SJSA1 (cell line): ENCODE measurements at regions not wholly inside any gene's neighbourhood (a gene's known extent, or its start where the extent isn't known, plus 50 kb on each side); places are given as distances from the start of the nearest gene placed in this dataset.
"Not testable (repeated sequence)": the region's sequence is repeated elsewhere in the genome, so short reads cannot be mapped to it uniquely, and the experiment has no call there.

ENCODE experiments used
- DNase-seq, 2 experiments: peaks; one replicate each; pipeline ENCODE4 v3.0.0-alpha.2; 2015 to 2020; ENCODE audit warnings: low spot score in 2 of 2, low read depth in 1 of 2
- H3K27ac ChIP-seq: fragments of 250-450 bp; sonication (Bioruptor Pico); 2 replicates; pipeline ENCODE4 v1.5.1; 2020; ENCODE audit warnings: mild to moderate bottlenecking, moderate library complexity
- H3K27me3 ChIP-seq: fragments of 250-450 bp; sonication (Bioruptor Pico); replicated peaks from 2 replicates; pipeline ENCODE4 v1.5.1; 2020; ENCODE audit warnings: mild to moderate bottlenecking, moderate library complexity
- H3K36me3 ChIP-seq: fragments of 250-450 bp; sonication (Bioruptor Pico); 2 replicates; pipeline ENCODE4 v1.5.1; 2020; ENCODE audit warnings: mild to moderate bottlenecking
- H3K4me1 ChIP-seq: fragments of 250-450 bp; sonication (Bioruptor Pico); replicated peaks from 2 replicates; pipeline ENCODE4 v1.6.1; 2021; ENCODE audit warnings: mild to moderate bottlenecking
- H3K4me3 ChIP-seq: fragments of 250-450 bp; sonication (Bioruptor Pico); 2 replicates; pipeline ENCODE4 v1.5.1; 2020; ENCODE audit warnings: mild to moderate bottlenecking
- H3K9me3 ChIP-seq: fragments of 250-450 bp; sonication (Bioruptor Pico); replicated peaks from 2 replicates; pipeline ENCODE4 v1.5.1; 2020; ENCODE audit warnings: mild to moderate bottlenecking

DNA sequence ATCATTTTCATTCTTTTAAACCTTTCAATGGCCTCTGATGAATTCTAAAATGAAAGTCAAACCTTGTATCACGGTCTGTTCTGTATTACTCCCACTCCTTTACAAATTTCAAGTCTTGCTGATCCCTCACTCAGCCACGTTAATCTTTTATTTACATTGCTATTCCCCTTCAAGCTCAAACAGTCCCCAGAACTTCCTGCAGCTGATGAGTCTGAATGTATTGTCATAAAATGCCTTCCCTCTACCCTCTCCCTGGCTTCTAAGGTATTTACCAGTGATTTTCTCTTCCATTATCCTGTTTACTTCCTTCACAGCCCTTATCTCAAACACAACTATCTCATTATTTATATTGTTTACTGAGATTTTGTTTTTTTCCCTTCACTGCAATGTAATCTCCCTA lies 562.3 kb upstream of the C9orf72 start:
- Histone ChIP-seq H3K27me3 (no peaks in the 10 kb centered on the region), H3K4me1 (no peaks in the 10 kb centered on the region), H3K4me3 (no peak overlapping the region), H3K9me3 (no peaks in the 10 kb centered on the region), H3K27ac (no peak overlapping the region), H3K36me3 (no peaks in the 10 kb centered on the region)
- DNase-seq = no peak

DNA sequence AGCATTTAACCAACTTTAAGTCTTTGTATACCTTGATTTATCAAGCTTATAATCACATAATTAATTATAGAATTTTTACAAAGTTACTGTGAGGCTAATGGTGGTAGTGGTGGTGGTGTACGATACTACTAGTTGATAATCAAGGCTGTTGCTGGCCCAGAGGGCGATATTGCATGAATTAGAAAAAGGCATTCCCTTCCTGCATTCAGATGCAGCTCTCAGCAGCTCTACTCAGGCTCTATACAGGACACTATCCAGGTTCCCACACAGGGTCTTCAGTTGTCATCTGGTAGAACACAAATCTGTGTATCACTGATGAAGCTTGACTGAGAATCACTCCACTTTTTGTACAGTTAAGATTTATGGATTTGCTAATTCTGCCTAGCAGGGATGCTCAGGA lies 562.8 kb upstream of the C9orf72 start:
- H3K4me1 ChIP-seq = no peaks in the 10 kb centered on the region
- H3K9me3 ChIP-seq = no peaks in the 10 kb centered on the region
- DNase-seq = no peak
- H3K36me3 ChIP-seq = no peaks in the 10 kb centered on the region
- H3K4me3 ChIP-seq = no peak overlapping the region
- H3K27me3 ChIP-seq = no peaks in the 10 kb centered on the region
- no peak overlapping the region for H3K27ac ChIP-seq

DNA sequence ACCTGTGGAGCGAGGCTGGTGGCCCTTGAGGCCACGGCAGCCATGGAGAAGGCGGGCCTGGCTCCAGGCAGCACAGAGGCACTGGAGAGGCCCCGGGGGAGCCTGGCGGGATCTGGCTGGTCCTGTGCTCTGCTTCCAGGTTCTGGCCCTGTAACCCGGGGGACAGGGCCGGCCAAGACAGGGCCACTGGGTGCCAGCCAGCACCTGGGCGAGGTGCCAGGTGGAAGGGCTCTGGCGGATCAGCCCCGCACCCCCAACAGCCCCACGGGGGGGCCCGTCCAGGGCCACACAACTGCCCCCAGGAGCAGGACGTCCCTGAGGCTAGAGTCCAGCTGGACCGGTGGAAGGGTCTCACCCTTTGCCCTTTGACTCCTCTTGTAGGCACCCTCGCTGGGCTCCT lies 574.1 kb upstream of the C9orf72 start:
- H3K36me3 ChIP-seq, H3K9me3 ChIP-seq, H3K4me1 ChIP-seq, H3K27me3 ChIP-seq, H3K27ac ChIP-seq, DNase-seq, H3K4me3 ChIP-seq: not testable (repeated sequence)

DNA sequence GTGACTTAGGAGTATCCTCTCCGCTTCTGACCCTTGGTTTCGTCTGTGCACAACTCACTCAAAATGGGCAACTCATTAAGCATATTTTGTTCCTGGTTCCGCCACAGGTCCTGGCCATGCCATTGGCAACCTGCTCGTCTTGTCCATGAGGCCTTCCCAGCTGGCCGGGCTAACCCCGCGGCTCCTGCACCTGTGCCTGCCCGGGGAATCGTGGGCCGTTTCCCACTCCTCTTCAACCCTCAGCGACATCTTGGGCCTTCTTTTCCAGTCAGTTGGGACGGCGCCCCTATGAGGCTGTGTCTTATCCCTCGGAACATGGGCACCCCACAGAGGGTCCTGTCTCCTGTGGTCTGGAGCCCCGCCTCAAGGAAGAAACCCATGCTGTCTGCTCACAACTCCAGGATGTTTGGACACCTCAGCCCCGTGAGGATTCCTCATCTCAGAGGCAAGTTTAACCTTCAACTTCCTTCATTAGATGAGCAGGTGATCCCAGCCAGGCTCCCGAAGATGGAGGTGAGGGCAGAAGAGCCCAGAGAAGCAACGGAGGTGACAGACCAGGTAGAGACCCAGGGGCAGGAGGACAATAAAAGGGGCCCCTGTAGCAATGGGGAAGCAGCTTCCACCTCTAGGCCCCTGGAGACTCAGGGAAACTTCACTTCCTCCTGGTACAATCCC lies 574.8 kb upstream of the C9orf72 start:
- not testable (repeated sequence) for H3K4me1 ChIP-seq, H3K27me3 ChIP-seq, H3K27ac ChIP-seq, H3K4me3 ChIP-seq, H3K36me3 ChIP-seq, DNase-seq, H3K9me3 ChIP-seq

DNA sequence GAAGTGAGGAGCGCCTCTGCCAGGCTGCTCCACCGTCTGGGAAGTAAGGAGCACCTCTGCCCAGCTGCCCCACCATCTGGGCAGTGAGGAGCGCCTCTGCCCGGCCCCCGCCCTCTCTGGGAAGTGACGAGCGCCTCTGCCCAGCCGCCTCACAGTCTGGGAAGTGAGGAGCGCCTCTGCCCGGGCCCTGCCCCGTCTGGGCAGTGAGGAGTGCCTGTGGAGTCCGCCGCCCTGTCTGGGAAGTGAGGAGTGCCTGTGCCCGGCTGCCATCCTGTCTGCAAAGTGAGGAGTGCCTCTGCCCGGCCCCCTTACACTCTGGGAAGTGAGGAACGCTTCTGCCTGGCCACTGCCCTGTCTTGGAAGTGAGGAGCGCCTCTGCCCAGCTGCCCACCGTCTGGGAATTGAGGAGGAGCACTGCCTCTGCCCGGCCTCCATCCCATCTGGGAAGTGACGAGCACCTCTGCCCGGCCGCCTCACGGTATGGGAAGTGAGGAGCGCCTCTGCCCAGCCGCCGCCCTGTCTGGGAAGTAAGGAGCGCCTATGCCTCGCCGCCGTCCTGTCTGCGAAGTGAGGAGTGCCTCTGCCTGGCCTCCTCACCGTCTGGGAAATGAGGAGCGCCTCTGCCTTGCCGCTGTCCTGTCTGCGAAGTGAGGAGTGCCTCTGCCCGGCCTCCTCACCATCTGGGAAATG lies 576.2 kb upstream of the C9orf72 start:
- not testable (repeated sequence) for H3K27ac ChIP-seq, H3K27me3 ChIP-seq, DNase-seq, H3K4me1 ChIP-seq, H3K36me3 ChIP-seq, H3K4me3 ChIP-seq, H3K9me3 ChIP-seq

DNA sequence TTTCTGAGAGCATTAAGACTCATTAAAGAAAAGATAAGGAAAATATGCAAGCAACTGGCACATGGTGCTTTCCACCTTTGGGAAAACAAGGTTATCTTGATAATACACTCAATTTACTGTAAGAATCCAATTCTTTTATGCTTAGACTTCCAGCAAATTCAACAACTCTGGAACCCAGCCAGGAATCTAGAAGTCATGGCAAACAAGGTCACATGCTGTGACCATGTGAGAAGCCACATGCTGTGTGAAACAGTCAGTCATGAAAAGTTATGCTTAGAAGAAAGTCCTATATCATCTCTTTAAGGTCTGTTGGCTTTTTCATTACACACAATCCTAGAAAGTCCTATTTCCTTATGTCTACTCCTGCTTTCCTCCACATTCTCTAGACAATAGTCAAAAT lies 581.8 kb upstream of the C9orf72 start:
- Histone ChIP-seq H3K4me1 (no peaks in the 10 kb centered on the region), H3K36me3 (no peaks in the 10 kb centered on the region), H3K27ac (no peak overlapping the region), H3K4me3 (no peak overlapping the region), H3K27me3 (no peaks in the 10 kb centered on the region), H3K9me3 (no peaks in the 10 kb centered on the region)
- DNase-seq = no peak

DNA sequence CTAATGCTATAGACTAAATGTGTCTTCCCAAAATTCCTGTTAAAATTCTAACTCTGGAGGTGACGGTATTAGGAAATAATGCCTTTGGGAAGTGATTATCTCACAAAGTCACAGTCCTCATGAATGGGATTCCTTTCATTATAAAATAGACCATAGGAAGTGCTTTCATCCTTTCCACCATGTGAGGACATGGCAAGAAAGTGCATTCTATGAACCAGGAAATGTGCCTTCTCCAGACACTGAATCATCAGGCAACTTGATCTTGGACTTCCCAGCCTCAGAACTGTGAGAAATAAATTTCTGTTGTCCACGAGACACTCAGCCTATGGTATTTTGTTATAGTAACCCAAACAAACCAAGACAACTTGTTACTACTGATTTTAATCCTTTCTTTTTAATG lies 582.4 kb upstream of the C9orf72 start:
- no peak for DNase-seq
- no peaks in the 10 kb centered on the region for H3K9me3 ChIP-seq
- no peak overlapping the region for H3K27ac ChIP-seq
- no peaks in the 10 kb centered on the region for H3K36me3 ChIP-seq
- H3K4me1 ChIP-seq = no peaks in the 10 kb centered on the region
- H3K27me3 ChIP-seq = no peaks in the 10 kb centered on the region
- H3K4me3 ChIP-seq = no peak overlapping the region

DNA sequence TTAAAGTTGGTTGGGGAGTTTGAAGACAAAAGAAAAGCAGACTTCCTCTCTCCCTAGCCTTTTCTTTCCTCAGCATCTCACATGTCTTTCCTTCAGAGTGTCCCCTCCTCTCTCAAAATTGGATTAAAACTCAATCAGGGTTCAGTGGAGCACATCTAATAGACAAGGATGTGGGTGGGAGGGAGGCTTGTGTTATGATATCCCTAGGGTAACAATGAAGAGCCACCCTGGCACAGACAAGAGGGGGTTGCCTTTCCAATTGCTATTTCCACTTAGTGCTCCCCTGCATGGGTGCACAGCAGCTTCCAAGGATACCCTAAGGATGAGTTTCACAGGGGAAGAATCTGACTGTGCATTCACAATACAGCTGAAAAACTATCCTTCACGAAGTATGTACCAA lies 585.2 kb upstream of the C9orf72 start:
- Histone ChIP-seq H3K4me1 (no peaks in the 10 kb centered on the region), H3K36me3 (no peaks in the 10 kb centered on the region), H3K4me3 (no peak overlapping the region), H3K9me3 (no peaks in the 10 kb centered on the region), H3K27me3 (no peaks in the 10 kb centered on the region), H3K27ac (no peak overlapping the region)
- no peak for DNase-seq

DNA sequence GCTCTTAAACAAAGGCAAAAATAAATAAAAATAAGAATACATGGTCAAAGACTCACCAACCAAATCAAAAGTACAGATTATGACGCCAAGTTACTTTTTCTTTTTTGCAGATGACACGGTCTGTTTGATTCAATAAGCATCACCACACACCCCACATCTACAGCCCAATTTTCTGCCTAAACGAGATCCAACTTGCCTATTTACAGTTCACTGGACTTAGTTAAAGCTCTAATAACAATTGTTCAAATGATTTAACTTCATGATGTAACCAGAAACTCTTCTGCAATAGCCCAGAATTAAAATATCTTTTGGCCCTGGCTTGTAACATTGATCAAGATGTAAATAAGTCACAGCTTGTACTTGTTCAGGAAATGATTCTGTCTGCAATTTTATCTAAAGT lies 590.3 kb upstream of the C9orf72 start:
- H3K27ac ChIP-seq = no peak overlapping the region
- DNase-seq = no peak
- H3K4me1 ChIP-seq = no peaks in the 10 kb centered on the region
- no peaks in the 10 kb centered on the region for H3K36me3 ChIP-seq
- H3K9me3 ChIP-seq = no peaks in the 10 kb centered on the region
- H3K27me3 ChIP-seq = no peaks in the 10 kb centered on the region
- H3K4me3 ChIP-seq = no peak overlapping the region

DNA sequence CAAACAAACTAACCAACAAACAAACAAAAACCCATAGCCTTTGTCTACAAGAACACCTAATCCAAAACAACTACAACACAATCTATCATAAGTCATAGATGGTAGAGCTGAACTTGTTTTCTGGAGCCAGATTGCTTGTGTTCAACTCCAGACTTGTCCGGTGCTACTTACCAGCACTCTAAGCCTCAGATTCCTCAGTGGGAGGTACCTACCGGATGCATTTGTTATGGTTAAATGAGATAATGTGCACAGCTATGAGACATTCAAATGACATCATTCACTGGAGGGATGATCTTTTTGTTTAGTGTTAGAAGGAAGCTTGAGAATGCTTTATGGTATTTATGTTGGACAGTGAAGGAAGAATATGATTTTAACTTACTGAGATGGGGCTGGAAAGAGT lies 592.9 kb upstream of the C9orf72 start:
- Histone ChIP-seq H3K4me3 (no peak overlapping the region), H3K27ac (no peak overlapping the region), H3K4me1 (no peaks in the 10 kb centered on the region), H3K9me3 (no peaks in the 10 kb centered on the region), H3K27me3 (no peaks in the 10 kb centered on the region), H3K36me3 (no peaks in the 10 kb centered on the region)
- DNase-seq = no peak

DNA sequence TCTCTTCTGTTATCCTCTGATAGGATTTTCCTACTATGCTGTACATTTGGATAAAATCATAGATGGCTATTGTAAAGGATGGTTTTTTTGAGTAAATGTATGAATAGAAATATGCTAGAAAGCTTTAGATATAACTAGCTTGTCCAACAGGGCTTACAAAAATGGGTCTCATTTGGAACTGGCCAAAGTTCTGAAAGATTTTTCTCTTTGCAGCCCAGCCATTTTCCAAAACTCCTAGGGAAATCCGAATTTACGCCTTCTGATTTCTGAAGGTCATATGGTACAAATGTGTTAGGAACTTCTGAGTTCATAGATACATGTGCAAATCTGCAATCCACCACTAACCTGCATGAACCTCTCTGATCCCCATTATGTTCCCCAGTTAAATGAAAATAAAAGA lies 603.9 kb upstream of the C9orf72 start:
- Histone ChIP-seq H3K4me1 (no peaks in the 10 kb centered on the region), H3K27me3 (no peaks in the 10 kb centered on the region), H3K4me3 (no peak overlapping the region), H3K36me3 (no peaks in the 10 kb centered on the region), H3K27ac (no peak overlapping the region), H3K9me3 (no peaks in the 10 kb centered on the region)
- no peak for DNase-seq

DNA sequence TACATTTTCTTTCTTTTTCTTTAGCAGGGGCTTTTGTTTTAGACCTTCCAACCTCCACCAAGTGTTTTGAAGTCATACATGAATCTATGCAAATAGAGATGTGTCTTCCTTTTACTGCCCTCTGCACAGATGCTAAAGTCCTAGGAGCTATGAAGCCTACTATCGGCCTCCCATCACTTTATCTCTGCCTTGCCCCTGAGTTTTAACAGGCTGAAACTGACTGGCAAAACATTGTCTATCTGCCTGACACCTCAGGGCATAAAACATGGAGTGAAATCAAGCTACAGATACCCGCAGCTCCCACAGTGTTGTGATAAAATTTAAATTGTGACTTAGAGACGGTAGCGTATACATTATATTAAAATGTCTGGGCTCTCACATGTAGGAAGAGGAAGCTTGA lies 604.6 kb upstream of the C9orf72 start:
- no peaks in the 10 kb centered on the region for H3K27me3 ChIP-seq
- H3K27ac ChIP-seq = no peak overlapping the region
- DNase-seq = no peak
- no peak overlapping the region for H3K4me3 ChIP-seq
- H3K9me3 ChIP-seq = no peaks in the 10 kb centered on the region
- no peaks in the 10 kb centered on the region for H3K36me3 ChIP-seq
- no peaks in the 10 kb centered on the region for H3K4me1 ChIP-seq

DNA sequence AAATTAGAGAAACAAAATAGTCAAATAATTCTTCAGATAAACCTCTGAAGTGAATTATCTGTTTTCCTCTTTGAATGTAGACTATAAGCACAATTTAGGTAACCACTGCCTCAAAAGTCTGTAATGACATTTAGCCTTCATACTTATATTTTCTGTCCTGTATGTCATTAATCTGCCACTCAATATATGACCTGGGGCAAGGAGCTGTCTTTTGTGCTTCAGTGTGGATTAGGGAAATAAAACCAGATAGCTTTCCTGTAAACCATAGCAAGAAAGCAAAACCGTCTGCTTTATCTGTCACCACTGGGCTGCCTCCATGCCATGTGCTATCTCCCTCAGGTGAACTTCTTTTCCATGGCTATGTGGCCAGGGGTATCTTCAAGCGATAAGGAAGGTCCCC lies 606.6 kb upstream of the C9orf72 start:
- no peaks in the 10 kb centered on the region for H3K36me3 ChIP-seq
- no peaks in the 10 kb centered on the region for H3K27me3 ChIP-seq

DNA sequence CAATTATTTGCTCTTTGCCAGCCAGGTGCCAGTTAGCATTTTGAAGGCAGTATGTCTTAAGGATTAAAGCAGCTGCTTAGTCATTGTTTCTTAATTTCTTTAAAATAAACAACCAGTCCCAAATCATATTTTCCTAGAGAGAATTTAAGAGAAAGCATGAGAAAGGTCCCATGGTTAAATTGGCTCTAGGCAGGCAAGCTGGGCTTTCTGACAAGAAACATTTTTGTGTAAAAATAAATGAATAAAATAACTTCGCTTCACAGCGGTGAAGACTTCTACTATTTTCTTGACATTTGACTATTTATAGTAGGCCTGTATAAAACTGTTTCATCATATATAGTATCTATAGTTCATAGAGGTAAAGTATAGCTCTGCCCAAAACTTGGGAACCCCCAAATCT lies 617.7 kb upstream of the C9orf72 start:
- no peak for DNase-seq

More for the DNA sequence above, 606.6 kb upstream of the C9orf72 start:
- DNase-seq = no peak
- Histone ChIP-seq H3K4me1 (no peaks in the 10 kb centered on the region), H3K4me3 (no peak overlapping the region), H3K9me3 (no peaks in the 10 kb centered on the region), H3K27ac (no peak overlapping the region)

DNA sequence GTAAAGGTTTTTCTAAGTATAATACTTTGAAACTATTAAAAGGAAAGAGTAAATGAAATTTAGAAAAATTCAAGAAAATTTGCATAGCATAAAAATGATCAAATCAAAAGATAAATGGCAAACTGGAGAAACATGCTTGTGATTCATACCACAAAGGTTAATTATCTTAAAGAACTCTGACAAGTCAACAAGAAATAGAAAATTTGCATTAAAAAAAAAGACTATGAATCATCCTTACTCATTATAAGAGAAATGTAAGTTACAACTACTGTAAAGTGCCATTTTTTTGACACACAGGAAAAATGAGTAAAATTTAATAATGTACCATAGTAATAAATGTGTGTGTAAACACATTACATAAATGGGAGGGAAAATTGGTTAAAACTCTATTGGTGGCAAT lies 624.4 kb upstream of the C9orf72 start:
- Histone ChIP-seq H3K27ac (no peak overlapping the region), H3K36me3 (no peaks in the 10 kb centered on the region)

More for the DNA sequence above, 617.7 kb upstream of the C9orf72 start:
- no peak overlapping the region for H3K4me3 ChIP-seq
- no peaks in the 10 kb centered on the region for H3K36me3 ChIP-seq
- H3K27ac ChIP-seq = no peak overlapping the region
- H3K4me1 ChIP-seq = no peaks in the 10 kb centered on the region
- no peaks in the 10 kb centered on the region for H3K9me3 ChIP-seq
- H3K27me3 ChIP-seq = no peaks in the 10 kb centered on the region

More for the DNA sequence above, 624.4 kb upstream of the C9orf72 start:
- no peaks in the 10 kb centered on the region for H3K4me1 ChIP-seq
- H3K4me3 ChIP-seq = no peak overlapping the region
- no peak for DNase-seq
- H3K9me3 ChIP-seq = no peaks in the 10 kb centered on the region
- H3K27me3 ChIP-seq = no peaks in the 10 kb centered on the region
